GM19452 (cell line): ENCODE measurements at regions not wholly inside any gene's neighbourhood (a gene's known extent, or its start where the extent isn't known, plus 50 kb on each side); places are given as distances from the start of the nearest gene placed in this dataset.
"Not testable (repeated sequence)": the region's sequence is repeated elsewhere in the genome, so short reads cannot be mapped to it uniquely, and the experiment has no call there.

Experiments used
- ATAC-seq: cut with Tn5 transposase; IDR thresholded peaks from one replicate; pipeline ENCODE4 v1.9.1; 2021; ENCODE audit not compliant: unreplicated experiment

DNA sequence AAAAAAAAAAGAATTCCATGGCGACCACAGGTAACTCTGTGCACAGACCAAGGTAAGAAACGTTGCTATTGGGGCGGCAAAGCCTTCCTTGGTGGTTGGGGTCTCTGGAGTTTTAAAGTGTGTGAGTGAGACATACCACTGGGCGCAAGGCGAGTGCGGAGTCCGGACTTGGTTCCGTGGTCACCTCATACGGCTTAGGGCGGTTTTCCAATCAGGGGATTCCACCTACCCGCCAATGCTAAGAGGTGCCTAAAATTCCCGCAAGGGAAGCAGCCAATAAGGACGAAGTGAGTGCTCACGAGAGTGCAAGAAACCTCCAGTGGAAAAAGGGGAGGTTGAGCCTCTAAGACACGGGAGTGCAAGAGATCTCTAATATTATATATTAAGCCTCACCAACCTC, 68.6 kb upstream of the PRSS16 start:
- ATAC-seq = no peak

DNA sequence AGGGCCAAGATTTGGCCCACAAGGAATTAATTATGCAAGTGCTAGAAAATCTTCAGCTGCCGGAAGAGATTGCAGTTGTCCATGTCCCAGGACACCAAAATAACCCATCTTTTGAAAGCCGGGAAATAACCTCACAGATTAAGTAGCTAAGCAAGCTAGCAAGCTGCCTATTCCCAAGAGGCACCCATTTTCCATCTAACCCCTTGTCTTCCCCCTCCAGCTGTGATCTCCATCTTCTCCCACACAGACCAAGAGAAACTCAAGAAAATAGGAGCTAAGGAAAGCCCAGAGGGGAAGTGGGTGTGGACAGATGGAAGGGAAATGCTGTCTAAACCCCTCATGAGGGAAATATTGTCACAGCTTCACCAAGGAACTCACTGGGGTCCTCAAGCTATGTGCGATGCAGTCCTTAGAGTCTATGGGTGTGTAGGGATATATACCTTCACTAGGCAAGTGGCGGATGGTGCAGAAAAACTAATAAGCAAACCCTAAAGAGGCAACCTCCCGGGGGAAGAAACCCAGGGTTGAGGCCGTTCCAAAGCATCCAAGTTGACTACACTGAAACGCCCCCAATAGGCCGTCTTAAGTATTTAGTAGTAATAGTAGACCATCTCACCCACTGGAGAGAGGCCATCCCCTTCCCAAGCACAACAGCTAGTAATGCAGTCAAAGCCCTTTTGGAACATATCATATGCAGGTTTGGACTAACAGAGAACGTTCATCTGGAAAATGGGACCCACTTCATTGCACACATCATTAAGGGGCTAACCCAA, 64.3 kb upstream of the PRSS16 start:
- ATAC-seq = no peak

- no peak for ATAC-seq
Measured at GRCh38 chr6:27187231-27188060, 60.1 kb upstream of the PRSS16 start.

GRCh38 chr6:27188061-27188884, 59.2 kb upstream of the PRSS16 start:
- peak; percentile 84 for ATAC-seq

- peak; percentile 76 for ATAC-seq
Measured at GRCh38 chr6:27188885-27189418, 58.5 kb upstream of the PRSS16 start.

GRCh38 chr6:27190126-27190525, 57.4 kb upstream of the PRSS16 start:
- no peak for ATAC-seq

- not testable (repeated sequence) for ATAC-seq
Measured at GRCh38 chr6:27194453-27194852, 53.0 kb upstream of the PRSS16 start.

DNA sequence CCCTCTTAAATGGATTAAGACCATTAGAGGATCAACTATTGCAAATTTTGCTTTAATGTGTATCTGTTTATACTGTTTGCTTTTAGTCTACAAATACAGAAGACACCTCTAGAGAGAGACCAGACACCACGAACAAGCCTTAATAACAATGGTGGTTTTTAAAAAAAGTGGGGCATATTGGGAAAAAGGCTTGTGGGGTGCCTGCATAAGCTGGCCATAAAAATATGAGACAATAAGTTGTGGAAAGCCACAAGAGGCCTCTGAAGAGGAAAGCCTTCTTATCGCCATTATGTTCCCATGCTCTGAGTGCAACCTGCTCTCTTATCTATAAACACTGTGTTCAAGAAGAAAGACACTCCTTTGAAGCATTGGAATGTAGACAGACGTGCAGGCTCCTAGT, 52.0 kb upstream of the PRSS16 start:
- not testable (repeated sequence) for ATAC-seq
